ENCODE measurements at regions not wholly inside any gene's neighbourhood (a gene's known extent, or its start where the extent isn't known, plus 50 kb on each side); places are given as distances from the start of the nearest gene placed in this dataset.
"Not testable (repeated sequence)": the region's sequence is repeated elsewhere in the genome, so short reads cannot be mapped to it uniquely, and the experiment has no call there.

GRCh38 chr1:188496506-188496905, 1667.8 kb downstream of the PLA2G4A start:
- DNase-seq, result no peak

GRCh38 chr1:188497020-188497419, 1668.3 kb downstream of the PLA2G4A start:
- DNase-seq, result no peak

GRCh38 chr1:188499690-188500089, 1670.9 kb downstream of the PLA2G4A start:
- DNase-seq, result no peak

- no peak for DNase-seq
Observed at GRCh38 chr1:188514917-188515316, 1686.2 kb downstream of the PLA2G4A start.

- DNase-seq, result no peak
Observed at GRCh38 chr1:188517139-188517538, 1688.4 kb downstream of the PLA2G4A start.

- no peak for DNase-seq
Observed at GRCh38 chr1:188551176-188551575, 1722.4 kb downstream of the PLA2G4A start.

GRCh38 chr1:188557053-188557452, 1728.3 kb downstream of the PLA2G4A start:
- DNase-seq, result no peak

GRCh38 chr1:188582911-188583532, 1754.3 kb downstream of the PLA2G4A start:
- no peak for DNase-seq

GRCh38 chr1:188584119-188584518, 1755.4 kb downstream of the PLA2G4A start:
- DNase-seq, result no peak

GRCh38 chr1:188590641-188591040, 1761.9 kb downstream of the PLA2G4A start:
- no peak for DNase-seq

GRCh38 chr1:188594542-188595235, 1765.9 kb downstream of the PLA2G4A start:
- DNase-seq, result no peak

GRCh38 chr1:188599313-188599712, 1770.6 kb downstream of the PLA2G4A start:
- no peak for DNase-seq

GRCh38 chr1:188611432-188611831, 1782.7 kb downstream of the PLA2G4A start:
- no peak for DNase-seq

GRCh38 chr1:188615321-188615720, 1786.6 kb downstream of the PLA2G4A start:
- DNase-seq, result no peak

GRCh38 chr1:188620236-188620635, 1791.5 kb downstream of the PLA2G4A start:
- DNase-seq, result no peak

GRCh38 chr1:188641566-188642211, 1812.9 kb downstream of the PLA2G4A start:
- DNase-seq, result no peak

GRCh38 chr1:188642704-188643103, 1814.0 kb downstream of the PLA2G4A start:
- no peak for DNase-seq

- DNase-seq, result no peak
Observed at GRCh38 chr1:188652678-188653077, 1823.9 kb downstream of the PLA2G4A start.

GRCh38 chr1:188655966-188656365, 1821.7 kb downstream of the BRINP3 start:
- DNase-seq, result not testable (repeated sequence)

- DNase-seq, result no peak
Observed at GRCh38 chr1:188660572-188660971, 1817.1 kb downstream of the BRINP3 start.

- no peak for DNase-seq
Observed at GRCh38 chr1:188665477-188665876, 1812.2 kb downstream of the BRINP3 start.

- DNase-seq, result no peak
Observed at GRCh38 chr1:188668083-188668482, 1809.6 kb downstream of the BRINP3 start.

- no peak for DNase-seq
Observed at GRCh38 chr1:188669728-188670382, 1807.8 kb downstream of the BRINP3 start.

- no peak for DNase-seq
Observed at GRCh38 chr1:188670837-188671236, 1806.8 kb downstream of the BRINP3 start.
